Renal cortex interstitium (tissue), 11 donors: ENCODE measurements at regions not wholly inside any gene's neighbourhood (a gene's known extent, or its start where the extent isn't known, plus 50 kb on each side); places are given as distances from the start of the nearest gene placed in this dataset.
"Not testable (repeated sequence)": the region's sequence is repeated elsewhere in the genome, so short reads cannot be mapped to it uniquely, and the experiment has no call there.

Experiments
- DNase-seq, 11 donors: peaks; one replicate each; pipeline ENCODE4 v3.0.0-alpha.2; 2013; ENCODE audit warnings: low read depth in 9 of 11, low spot score in 4 of 11; ENCODE audit errors: extremely low read depth in 1 of 11

- no peak for DNase-seq
These were observed 655.3 kb downstream of the SH3BGRL start for GRCh38 chrX:81857192-81857591.

- no peak for DNase-seq
These were observed 665.0 kb downstream of the SH3BGRL start for GRCh38 chrX:81866873-81867272.

- DNase-seq = no peak
These were observed 667.1 kb downstream of the SH3BGRL start for GRCh38 chrX:81868979-81869378.

- no peak for DNase-seq
These were observed 672.9 kb downstream of the SH3BGRL start for GRCh38 chrX:81874807-81875206.

GRCh38 chrX:81875800-81876199, 673.9 kb downstream of the SH3BGRL start:
- no peak for DNase-seq

GRCh38 chrX:81876437-81876836, 674.5 kb downstream of the SH3BGRL start:
- no peak for DNase-seq

- DNase-seq = no peak
These were observed 688.6 kb downstream of the SH3BGRL start for GRCh38 chrX:81890521-81890920.

GRCh38 chrX:81900522-81900921, 698.6 kb downstream of the SH3BGRL start:
- DNase-seq = no peak

GRCh38 chrX:81925812-81926211, 723.9 kb downstream of the SH3BGRL start:
- no peak for DNase-seq

- DNase-seq = not testable (repeated sequence)
These were observed 744.0 kb downstream of the SH3BGRL start for GRCh38 chrX:81945911-81946310.

GRCh38 chrX:81957318-81957717, 755.4 kb downstream of the SH3BGRL start:
- DNase-seq = no peak

- peak in 3 of 11 donors; percentile 0 to 12 (median 1) for DNase-seq
These were observed 756.1 kb downstream of the SH3BGRL start for GRCh38 chrX:81957900-81958545.

GRCh38 chrX:81959964-81960363, 758.1 kb downstream of the SH3BGRL start:
- no peak for DNase-seq

- not testable (repeated sequence) for DNase-seq
These were observed 772.5 kb downstream of the SH3BGRL start for GRCh38 chrX:81974413-81974812.

GRCh38 chrX:81979806-81980515, 778.1 kb downstream of the SH3BGRL start:
- DNase-seq = no peak

GRCh38 chrX:81987217-81987616, 785.3 kb downstream of the SH3BGRL start:
- DNase-seq = not testable (repeated sequence)

- DNase-seq = no peak
These were observed 794.3 kb downstream of the SH3BGRL start for GRCh38 chrX:81996166-81996565.

- no peak for DNase-seq
These were observed 827.8 kb downstream of the SH3BGRL start for GRCh38 chrX:82029571-82030218.

- DNase-seq = no peak
These were observed 829.3 kb downstream of the SH3BGRL start for GRCh38 chrX:82031250-82031649.

- no peak for DNase-seq
These were observed 836.9 kb downstream of the SH3BGRL start for GRCh38 chrX:82038793-82039192.
